Panc1 (cell line): ENCODE measurements at regions not wholly inside any gene's neighbourhood (a gene's known extent, or its start where the extent isn't known, plus 50 kb on each side); places are given as distances from the start of the nearest gene placed in this dataset.

Source experiments
- ATAC-seq: fragments of 200-7000 bp; cut with Tn5 transposase; 2 replicates; pipeline ENCODE4 v1.9.1; 2020; ENCODE audit warnings: mild to moderate bottlenecking, moderate library complexity
- BruUV-seq: library from RNA; stranded (reverse); fragments of 400-500 nt; replicated peaks from 2 replicates; lab custom pipeline; 2021; lab: Mats Ljungman, UMichigan
- CTCF ChIA-PET: fragments of 300-600 bp; sonication (Branson Sonifier 250); formaldehyde crosslinking; loops from one replicate; lab custom pipeline; 2022; ENCODE audit warnings: antibody characterized with exemption; lab: Charles Lee
- POLR2A ChIA-PET: fragments of 300-600 bp; sonication (Branson Sonifier 250); formaldehyde crosslinking; loops from one replicate; lab custom pipeline; 2022; ENCODE audit warnings: antibody characterized with exemption; lab: Charles Lee
- DNase-seq: peaks from one replicate; pipeline ENCODE4 v3.0.0-alpha.2; 2010; ENCODE audit warnings: low read depth, low spot score
- H3K27ac ChIP-seq: 2 replicates; pipeline ENCODE4 v1.5.1; 2011; ENCODE audit warnings: mild to moderate bottlenecking, low read length, inconsistent platforms
- H3K27me3 ChIP-seq: fragments of 200-500 bp; sonication (Bioruptor generic); 2 replicates; pipeline ENCODE4 v1.6.0; 2014; ENCODE audit warnings: low read length, inconsistent platforms; ENCODE audit not compliant: control insufficient read depth, insufficient read depth
- H3K36me3 ChIP-seq: fragments of 200-500 bp; sonication (Bioruptor generic); 2 replicates; pipeline ENCODE4 v1.5.1; 2014; ENCODE audit warnings: inconsistent platforms, mild to moderate bottlenecking, low read length, moderate library complexity; ENCODE audit not compliant: control insufficient read depth, insufficient read depth
- H3K4me1 ChIP-seq: 2 replicates; pipeline ENCODE4 v1.5.1; 2011; ENCODE audit warnings: inconsistent platforms, mild to moderate bottlenecking, low read length, moderate library complexity; ENCODE audit not compliant: control insufficient read depth, insufficient read depth
- H3K4me3 ChIP-seq, 2 experiments: 2 replicates each; pipeline ENCODE4 v1.5.1; 2011 to 2012; ENCODE audit warnings: low read depth in 2 of 2, low read length in 2 of 2, mild to moderate bottlenecking in 2 of 2, inconsistent platforms in 1 of 2, moderate library complexity in 1 of 2
- H3K9me3 ChIP-seq: fragments of 200-500 bp; sonication (Bioruptor generic); 2 replicates; pipeline ENCODE4 v1.5.1; 2014; ENCODE audit warnings: low read depth, mild to moderate bottlenecking, inconsistent platforms, low read length, moderate library complexity; ENCODE audit not compliant: control insufficient read depth, insufficient read depth
- CTCF ChIP-seq: fragments of 450-650 bp; IDR thresholded peaks from 2 replicates; pipeline ENCODE4 v1.5.1; 2017; ENCODE audit warnings: mild to moderate bottlenecking
- POLR2AphosphoS5 ChIP-seq: IDR thresholded peaks from 2 replicates; pipeline ENCODE4 v1.6.1; 2012; ENCODE audit warnings: mild to moderate bottlenecking, low read depth, low read length, moderate library complexity
- REST ChIP-seq, 2 experiments: IDR thresholded peaks; 2 replicates each; pipeline ENCODE4 v1.6.1; 2011 to 2012; ENCODE audit warnings: low read depth in 2 of 2, control low read depth in 1 of 2, low read length in 1 of 2, mild to moderate bottlenecking in 1 of 2, moderate library complexity in 1 of 2; ENCODE audit not compliant: insufficient read depth in 1 of 2
- SIN3A ChIP-seq: IDR thresholded peaks from 2 replicates; pipeline ENCODE4 v1.6.1; 2012; ENCODE audit warnings: low read depth, mild to moderate bottlenecking, low read length, moderate library complexity, borderline replicate concordance; ENCODE audit not compliant: insufficient read depth
- TCF7L2 ChIP-seq: IDR thresholded peaks from 2 replicates; pipeline ENCODE4 v1.6.1; 2011; ENCODE audit warnings: mild to moderate bottlenecking, low read depth, low read length, inconsistent platforms
- in situ Hi-C: cut with HindIII; loops from 2 replicates; pipeline ENCODE4 v1.10.0; 2016; ENCODE audit warnings: low sequenced_read_pairs, low pct_unique_long_range_greater_than_20kb
- intact Hi-C: fragments of 100-400 bp; cut with micrococcal nuclease; formaldehyde crosslinking; loops from one replicate; pipeline ENCODE4 v1.10.0; 2022; ENCODE audit not compliant: unreplicated experiment

- Histone ChIP-seq H3K4me1 (no peaks in the 10 kb centered on the region), H3K36me3 (no peaks in the 10 kb centered on the region), H3K27ac (no peak overlapping the region), H3K9me3 (no peaks in the 10 kb centered on the region), H3K27me3 (no peaks in the 10 kb centered on the region), H3K4me3 (no peak overlapping the region)
- no TSS peak for BruUV-seq
- in situ Hi-C loops (no loop called here), intact Hi-C loops (no loop called here)
- CTCF ChIA-PET = no interaction called here
- no peak for DNase-seq
- TF ChIP-seq TCF7L2 = no peak
- TF ChIP-seq SIN3A = no peak
- no peak for TF ChIP-seq POLR2AphosphoS5
- no peak for TF ChIP-seq CTCF
- POLR2A ChIA-PET = no interaction called here
- no peak for ATAC-seq
These were observed 1579.2 kb downstream of the AACS start for GRCh38 chr12:126644236-126645020.

- no peak overlapping the region for H3K27ac ChIP-seq
- BruUV-seq = no TSS peak
- no peaks in the 10 kb centered on the region for H3K36me3 ChIP-seq
- H3K4me3 ChIP-seq = no peak overlapping the region
- in situ Hi-C loops (no loop called here), intact Hi-C loops (no loop called here)
- DNase-seq (no peak), ATAC-seq (no peak)
- ChIA-PET POLR2A (no interaction called here), CTCF (no interaction called here)
- no peaks in the 10 kb centered on the region for H3K4me1 ChIP-seq
- TF ChIP-seq REST (IDR thresholded peaks at IDR 0.05; ENCODE audit: insufficient read depth in 1 of 2, low read depth in 2 of 2, low read length in 1 of 2) = no peak
- TF ChIP-seq SIN3A = no peak
- no peak for TF ChIP-seq CTCF
- TF ChIP-seq POLR2AphosphoS5 = no peak
- TF ChIP-seq TCF7L2 = no peak
- H3K27me3 ChIP-seq = no peaks in the 10 kb centered on the region
- H3K9me3 ChIP-seq = no peaks in the 10 kb centered on the region
These were observed 1582.8 kb downstream of the AACS start for GRCh38 chr12:126648074-126648473.
